Hepatocyte (in vitro differentiated cells): ENCODE measurements at regions not wholly inside any gene's neighbourhood (a gene's known extent, or its start where the extent isn't known, plus 50 kb on each side); places are given as distances from the start of the nearest gene placed in this dataset.

Experiments
- DNase-seq: peaks from one replicate; pipeline ENCODE4 v3.0.0-alpha.2; 2016; ENCODE audit warnings: low spot score
- H2AFZ ChIP-seq: fragments of 200-600 bp; sonication (generic); 2 replicates; pipeline ENCODE4 v1.6.0; 2016; ENCODE audit warnings: antibody characterized with exemption, mild to moderate bottlenecking
- H3K27ac ChIP-seq: fragments of 200-600 bp; sonication (generic); 2 replicates; pipeline ENCODE4 v1.5.1; 2016; ENCODE audit warnings: mild to moderate bottlenecking
- H3K27me3 ChIP-seq: fragments of 200-600 bp; sonication (generic); 2 replicates; pipeline ENCODE4 v1.6.1; 2016
- H3K36me3 ChIP-seq: fragments of 200-600 bp; sonication (generic); replicated peaks from 2 replicates; pipeline ENCODE4 v1.5.1; 2016; ENCODE audit warnings: low read depth; ENCODE audit not compliant: insufficient read depth
- H3K4me1 ChIP-seq: fragments of 200-600 bp; sonication (generic); 2 replicates; pipeline ENCODE4 v1.5.1; 2016; ENCODE audit warnings: mild to moderate bottlenecking, moderate library complexity; ENCODE audit not compliant: insufficient read depth
- H3K4me2 ChIP-seq: fragments of 200-600 bp; sonication (generic); 2 replicates; pipeline ENCODE4 v1.6.0; 2016
- H3K4me3 ChIP-seq: fragments of 200-600 bp; sonication (generic); 2 replicates; pipeline ENCODE4 v1.5.1; 2016; ENCODE audit warnings: mild to moderate bottlenecking
- H3K79me2 ChIP-seq: fragments of 200-600 bp; sonication (generic); 2 replicates; pipeline ENCODE4 v1.6.0; 2017; ENCODE audit warnings: mild to moderate bottlenecking
- H3K9me2 ChIP-seq: fragments of 200-600 bp; sonication (generic); replicated peaks from 2 replicates; pipeline ENCODE4 v1.6.0; 2017; ENCODE audit warnings: mild to moderate bottlenecking; ENCODE audit not compliant: insufficient read depth
- H3K9me3 ChIP-seq: fragments of 200-600 bp; sonication (generic); 2 replicates; pipeline ENCODE4 v1.5.1; 2016; ENCODE audit warnings: low read depth, mild to moderate bottlenecking
- H4K20me1 ChIP-seq: fragments of 200-600 bp; sonication (generic); 2 replicates; pipeline ENCODE4 v1.6.0; 2016; ENCODE audit warnings: mild to moderate bottlenecking; ENCODE audit not compliant: insufficient read depth, poor library complexity, severe bottlenecking
- EZH2 ChIP-seq: fragments of 200-600 bp; sonication (generic); IDR thresholded peaks from 2 replicates; pipeline ENCODE4 v1.6.1; 2016; ENCODE audit warnings: antibody characterized with exemption, mild to moderate bottlenecking, borderline replicate concordance
- EZH2phosphoT487 ChIP-seq: fragments of 200-600 bp; sonication (generic); IDR thresholded peaks from one replicate; pipeline ENCODE4 v1.6.1; 2018; ENCODE audit warnings: antibody characterized with exemption, mild to moderate bottlenecking, low read depth, moderate library complexity; ENCODE audit not compliant: unreplicated experiment, severe bottlenecking
- WGBS: methylation state at CpG from one replicate; pipeline ENCODE4 v1.1.6; 2016; ENCODE audit warnings: low lambda C conversion rate; ENCODE audit errors: missing lambda C conversion rate; 5-methylcytosine and 5-hydroxymethylcytosine counted together
- TF ChIP-seq, protein P1 (sequence below): fragments of 200-600 bp; sonication (generic); IDR thresholded peaks from 2 replicates; pipeline ENCODE4 v1.5.1; 2016; ENCODE audit warnings: antibody characterized with exemption, mild to moderate bottlenecking; ENCODE audit not compliant: poor library complexity

DNA sequence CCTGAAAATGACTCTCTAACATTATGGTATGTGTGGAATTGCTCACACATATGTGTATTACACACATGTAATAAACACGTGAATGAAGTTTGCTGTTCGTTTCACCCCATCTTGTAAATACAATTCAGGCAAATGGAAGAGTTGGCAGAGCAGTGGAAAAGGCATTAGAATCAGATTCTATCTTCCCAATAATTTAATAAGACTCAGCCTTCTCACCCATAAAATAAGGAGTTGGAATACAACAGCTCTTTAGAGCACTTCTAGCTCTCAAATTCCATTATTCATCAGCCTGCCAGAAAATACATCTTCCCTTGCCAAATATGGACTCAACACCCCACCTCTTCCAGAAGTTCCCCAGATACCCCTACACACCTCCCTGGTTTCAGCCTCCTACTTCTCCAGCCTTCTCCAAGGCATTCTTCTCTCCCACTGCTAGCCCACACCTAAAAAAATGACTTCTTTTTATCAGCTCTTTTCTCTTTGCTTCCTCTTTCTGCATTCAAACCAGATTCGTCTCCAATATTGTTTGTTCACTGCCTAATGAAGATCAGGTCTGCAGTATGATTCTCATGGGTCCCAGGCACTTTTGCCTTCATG, 66.2 kb upstream of the DYRK2 start:
- H3K36me3 ChIP-seq, result no peaks in the 10 kb centered on the region
- H3K4me3 ChIP-seq, result no peak overlapping the region
- H3K27ac ChIP-seq, result no peak overlapping the region
- H4K20me1 ChIP-seq, result no peaks in the 10 kb centered on the region
- TF ChIP-seq, protein P1, sequence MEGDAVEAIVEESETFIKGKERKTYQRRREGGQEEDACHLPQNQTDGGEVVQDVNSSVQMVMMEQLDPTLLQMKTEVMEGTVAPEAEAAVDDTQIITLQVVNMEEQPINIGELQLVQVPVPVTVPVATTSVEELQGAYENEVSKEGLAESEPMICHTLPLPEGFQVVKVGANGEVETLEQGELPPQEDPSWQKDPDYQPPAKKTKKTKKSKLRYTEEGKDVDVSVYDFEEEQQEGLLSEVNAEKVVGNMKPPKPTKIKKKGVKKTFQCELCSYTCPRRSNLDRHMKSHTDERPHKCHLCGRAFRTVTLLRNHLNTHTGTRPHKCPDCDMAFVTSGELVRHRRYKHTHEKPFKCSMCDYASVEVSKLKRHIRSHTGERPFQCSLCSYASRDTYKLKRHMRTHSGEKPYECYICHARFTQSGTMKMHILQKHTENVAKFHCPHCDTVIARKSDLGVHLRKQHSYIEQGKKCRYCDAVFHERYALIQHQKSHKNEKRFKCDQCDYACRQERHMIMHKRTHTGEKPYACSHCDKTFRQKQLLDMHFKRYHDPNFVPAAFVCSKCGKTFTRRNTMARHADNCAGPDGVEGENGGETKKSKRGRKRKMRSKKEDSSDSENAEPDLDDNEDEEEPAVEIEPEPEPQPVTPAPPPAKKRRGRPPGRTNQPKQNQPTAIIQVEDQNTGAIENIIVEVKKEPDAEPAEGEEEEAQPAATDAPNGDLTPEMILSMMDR, result no peak
- TF ChIP-seq EZH2phosphoT487, result no peak
- TF ChIP-seq EZH2, result no peak
- no peaks in the 10 kb centered on the region for H3K4me1 ChIP-seq
- no peaks in the 10 kb centered on the region for H3K9me3 ChIP-seq
- no peak overlapping the region for H2AFZ ChIP-seq
- no peak overlapping the region for H3K4me2 ChIP-seq
- no peaks in the 10 kb centered on the region for H3K27me3 ChIP-seq
- no peaks in the 10 kb centered on the region for H3K79me2 ChIP-seq
- WGBS, result 70% methylated on average over 3 of the region's 3 CpGs
- H3K9me2 ChIP-seq, result no peaks in the 10 kb centered on the region
- DNase-seq, result no peak

DNA sequence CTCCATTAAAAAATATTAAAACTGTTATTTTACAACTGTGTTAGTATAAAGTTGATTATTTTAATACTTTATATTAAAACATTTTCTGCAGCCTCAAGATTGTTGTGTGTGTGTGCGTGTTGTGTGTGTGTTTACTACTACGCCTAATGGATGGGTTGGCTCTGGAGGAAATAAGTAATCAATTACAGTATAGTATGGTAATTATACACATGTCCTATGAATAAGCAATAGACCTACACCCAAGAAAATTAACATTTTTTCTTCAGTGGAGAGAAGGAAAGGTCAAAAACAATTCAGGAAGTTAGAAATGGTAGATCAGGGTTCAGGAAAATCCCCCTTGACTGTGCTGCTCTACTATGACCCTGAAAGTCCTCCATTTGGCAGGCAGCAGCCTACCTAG, 65.7 kb upstream of the DYRK2 start:
- H2AFZ ChIP-seq, result no peak overlapping the region
- H3K79me2 ChIP-seq, result no peaks in the 10 kb centered on the region
- 96% methylated on average over 2 of the region's 2 CpGs for WGBS
- TF ChIP-seq, protein P1, result no peak
- no peak overlapping the region for H3K4me2 ChIP-seq
- no peaks in the 10 kb centered on the region for H3K9me2 ChIP-seq
- no peak overlapping the region for H3K4me3 ChIP-seq
- H3K4me1 ChIP-seq, result no peaks in the 10 kb centered on the region
- H3K27ac ChIP-seq, result no peak overlapping the region
- no peak for DNase-seq
- no peaks in the 10 kb centered on the region for H3K9me3 ChIP-seq
- H3K27me3 ChIP-seq, result no peaks in the 10 kb centered on the region
- no peaks in the 10 kb centered on the region for H4K20me1 ChIP-seq
- H3K36me3 ChIP-seq, result no peaks in the 10 kb centered on the region

DNA sequence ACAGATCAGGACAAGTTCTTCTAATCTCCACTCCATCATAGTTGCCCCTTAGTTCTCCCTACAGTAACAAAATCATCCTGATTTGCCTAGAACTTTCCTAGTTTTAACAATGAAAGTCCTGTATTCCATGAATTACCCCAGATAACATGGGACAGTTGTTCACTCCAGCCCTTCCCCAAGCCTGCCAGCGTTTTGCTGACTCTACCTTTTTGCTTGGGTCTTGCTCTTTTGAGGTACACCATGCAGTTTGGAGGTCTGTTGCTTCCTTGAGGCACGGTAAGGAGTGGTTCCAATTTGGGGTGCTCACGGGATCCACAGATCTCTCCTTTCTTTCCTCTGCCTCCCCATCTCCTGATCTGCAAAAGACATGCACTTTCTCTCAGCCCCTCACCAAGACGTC, 61.6 kb upstream of the DYRK2 start:
- H3K27ac ChIP-seq, result no peak overlapping the region
- H3K4me1 ChIP-seq, result no peaks in the 10 kb centered on the region
- H3K36me3 ChIP-seq, result no peaks in the 10 kb centered on the region
- 87% methylated on average over 4 of the region's 4 CpGs for WGBS
- H3K9me3 ChIP-seq, result no peaks in the 10 kb centered on the region
- no peak for TF ChIP-seq EZH2
- TF ChIP-seq, protein P1, result no peak
- TF ChIP-seq EZH2phosphoT487, result no peak
- no peak overlapping the region for H3K4me3 ChIP-seq
- H3K27me3 ChIP-seq, result no peaks in the 10 kb centered on the region
- no peaks in the 10 kb centered on the region for H4K20me1 ChIP-seq
- no peaks in the 10 kb centered on the region for H3K79me2 ChIP-seq
- H3K9me2 ChIP-seq, result no peaks in the 10 kb centered on the region
- H2AFZ ChIP-seq, result no peak overlapping the region
- H3K4me2 ChIP-seq, result no peak overlapping the region
- no peak for DNase-seq

DNA sequence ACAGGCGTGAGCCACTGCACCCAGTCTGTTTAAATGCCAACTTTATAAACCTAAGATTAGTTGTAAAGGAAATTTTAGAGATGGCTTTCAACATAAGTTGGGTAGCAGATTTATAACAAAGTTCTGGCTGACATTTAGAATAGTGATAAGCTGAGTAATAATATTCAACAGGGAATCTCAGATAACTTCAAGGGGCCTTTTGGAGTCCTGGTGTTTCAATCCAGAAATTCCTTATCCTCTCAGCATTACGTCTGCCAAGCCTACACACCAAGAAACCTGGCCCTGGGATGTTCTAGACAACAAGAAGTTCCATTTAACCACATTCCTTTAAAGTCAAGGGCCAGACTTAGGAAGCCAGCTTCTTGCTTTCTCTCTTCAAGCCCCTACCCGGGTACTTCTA, 59.5 kb upstream of the DYRK2 start:
- 83% methylated on average over 3 of the region's 3 CpGs for WGBS
- Histone ChIP-seq H3K4me1 (peaks cover 9% of the 10 kb centered on the region), H2AFZ (no peak overlapping the region), H3K9me2 (no peaks in the 10 kb centered on the region), H3K9me3 (no peaks in the 10 kb centered on the region), H3K79me2 (no peaks in the 10 kb centered on the region), H3K27me3 (no peaks in the 10 kb centered on the region), H3K27ac (no peak overlapping the region), H3K4me3 (no peak overlapping the region), H3K36me3 (no peaks in the 10 kb centered on the region), H4K20me1 (no peaks in the 10 kb centered on the region), H3K4me2 (no peak overlapping the region)
- no peak for DNase-seq
- TF ChIP-seq, protein P1, result no peak
- no peak for TF ChIP-seq EZH2phosphoT487
- no peak for TF ChIP-seq EZH2
